GDM1 (cell line): ENCODE measurements at regions not wholly inside any gene's neighbourhood (a gene's known extent, or its start where the extent isn't known, plus 50 kb on each side); places are given as distances from the start of the nearest gene placed in this dataset.
"Not testable (repeated sequence)": the region's sequence is repeated elsewhere in the genome, so short reads cannot be mapped to it uniquely, and the experiment has no call there.

ENCODE experiments used
- DNase-seq: peaks from one replicate; lab custom pipeline; 2025; lab: John Stamatoyannopoulos, UW

GRCh38 chr19:28153123-28153522 is 1059.8 kb downstream of the UQCRFS1 start:
- DNase-seq = no peak

DNA sequence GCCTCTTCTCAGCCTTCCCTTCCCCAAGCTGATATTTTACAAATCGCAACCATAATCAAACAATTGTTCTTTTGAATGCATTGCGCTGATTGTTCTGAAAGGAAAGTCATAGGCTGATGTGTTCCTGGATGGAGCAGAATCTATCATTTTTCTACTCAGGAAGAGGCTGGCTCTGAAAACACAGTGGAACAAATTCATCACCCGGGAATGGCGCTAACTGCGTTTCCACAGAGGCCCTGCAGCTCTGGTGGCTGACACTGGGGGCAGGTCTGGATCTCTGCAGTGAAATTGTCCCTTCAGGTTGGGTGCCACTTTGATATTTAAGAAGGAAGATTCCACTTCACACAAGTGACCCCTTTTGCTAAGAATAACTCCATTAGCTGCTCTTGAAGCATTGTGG is 1060.8 kb downstream of the UQCRFS1 start:
- no peak for DNase-seq

- DNase-seq = no peak
These were observed 1062.8 kb downstream of the UQCRFS1 start for GRCh38 chr19:28150129-28150528.

GRCh38 chr19:28148554-28148953 is 1064.4 kb downstream of the UQCRFS1 start:
- no peak for DNase-seq

GRCh38 chr19:28142258-28142657 is 1070.7 kb downstream of the UQCRFS1 start:
- no peak for DNase-seq

DNA sequence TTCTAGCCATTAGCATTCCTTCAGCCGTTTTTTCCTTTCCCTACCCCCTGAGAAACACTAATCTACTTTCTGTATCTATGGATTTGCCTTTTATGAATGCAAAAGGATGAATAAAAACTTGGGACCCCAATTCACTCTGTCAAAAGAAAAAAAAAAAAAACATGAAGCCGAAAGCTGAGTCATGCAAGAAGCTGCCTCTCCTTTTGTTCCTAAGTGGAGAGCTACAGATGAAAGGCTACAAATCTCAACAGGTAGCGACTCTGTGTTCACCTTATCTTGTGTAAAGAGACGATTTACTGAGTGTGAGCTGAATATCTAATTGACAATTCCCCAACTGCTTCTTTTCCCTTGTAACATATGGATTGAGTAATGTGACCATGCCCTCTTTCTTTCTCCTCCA is 1072.8 kb downstream of the UQCRFS1 start:
- DNase-seq = no peak

DNA sequence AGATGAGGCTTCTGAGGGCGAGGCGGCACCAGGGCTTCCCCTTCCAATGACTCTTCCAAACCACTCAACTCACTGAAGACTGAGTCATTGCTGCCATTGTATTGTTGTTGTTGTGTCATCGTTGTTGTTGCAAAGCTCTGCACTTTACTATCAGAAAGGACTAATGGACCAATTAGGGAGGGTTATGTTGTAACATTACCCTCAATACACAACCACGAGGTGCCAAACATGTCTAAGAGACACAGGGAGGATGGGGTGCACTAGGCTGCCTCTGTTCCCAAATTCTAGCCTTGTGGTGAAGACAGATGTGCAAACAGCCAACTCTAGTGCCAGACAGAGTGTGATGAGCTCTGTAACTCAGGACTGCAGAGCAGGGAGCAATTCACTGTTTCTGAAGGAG is 1075.2 kb downstream of the UQCRFS1 start:
- DNase-seq = no peak

- DNase-seq = no peak
These were observed 1076.2 kb downstream of the UQCRFS1 start for GRCh38 chr19:28136796-28137195.

- DNase-seq = no peak
These were observed 1077.1 kb downstream of the UQCRFS1 start for GRCh38 chr19:28135825-28136224.

- no peak for DNase-seq
These were observed 1078.6 kb downstream of the UQCRFS1 start for GRCh38 chr19:28134311-28134710.

- DNase-seq = not testable (repeated sequence)
These were observed 1082.1 kb downstream of the UQCRFS1 start for GRCh38 chr19:28130881-28131280.

DNA sequence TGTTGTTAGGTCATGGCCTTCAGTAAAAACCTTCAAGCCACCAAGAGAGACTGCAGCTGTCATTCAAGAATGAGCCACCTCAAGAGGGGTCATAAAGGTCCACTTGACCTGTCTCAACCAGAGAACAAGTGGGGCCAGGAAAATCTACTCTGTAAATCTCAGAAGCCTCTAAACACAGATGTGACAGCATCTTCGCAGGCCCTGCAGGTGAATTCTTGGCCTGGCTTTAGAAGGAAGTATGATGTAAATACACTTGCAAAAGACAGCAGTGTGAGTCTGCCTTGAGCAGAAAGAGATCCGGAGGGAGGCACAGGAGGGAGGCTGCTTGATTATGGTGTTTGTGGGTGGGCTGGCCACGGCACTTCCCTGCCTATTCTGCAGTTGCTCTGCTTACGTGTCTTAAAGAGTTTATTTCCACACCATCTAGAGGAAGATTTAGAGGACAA is 1082.9 kb downstream of the UQCRFS1 start:
- DNase-seq = no peak

- no peak for DNase-seq
These were observed 1084.6 kb downstream of the UQCRFS1 start for GRCh38 chr19:28128341-28128740.

DNA sequence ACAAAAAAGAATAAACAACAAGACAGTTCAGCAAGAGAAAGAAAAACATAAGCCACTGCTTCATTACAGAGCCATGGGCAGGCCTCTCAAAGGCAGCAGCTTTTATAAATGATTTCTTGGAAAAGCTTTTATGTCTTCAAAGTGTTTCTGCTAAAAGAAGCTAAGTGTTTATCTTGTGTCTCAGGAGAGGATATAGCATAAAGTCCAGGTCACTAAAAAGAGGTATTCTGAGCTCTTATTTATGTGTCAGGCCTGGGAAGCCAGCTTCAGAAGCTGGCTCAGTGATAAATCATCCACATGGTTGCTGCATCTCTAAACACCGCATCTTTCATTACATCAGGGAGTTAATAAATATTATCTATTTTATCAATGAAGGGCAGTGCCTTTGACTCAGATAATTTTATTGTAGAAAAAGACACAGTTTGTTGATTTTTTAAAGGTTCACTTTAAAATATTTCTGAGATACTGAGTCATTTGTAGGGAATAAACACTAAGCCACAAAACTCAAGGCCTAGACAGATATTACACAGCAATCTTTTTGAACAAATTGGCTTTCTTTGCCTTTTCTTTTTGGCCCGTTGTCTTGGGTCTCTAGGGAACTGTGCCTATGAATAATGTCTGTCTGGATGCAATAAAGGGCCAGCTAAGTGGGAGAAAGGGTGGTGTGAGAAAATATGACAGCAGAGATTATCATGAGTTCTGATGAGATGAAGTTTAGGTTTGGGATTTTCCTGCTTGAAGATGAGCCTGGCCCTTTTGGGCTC is 1086.6 kb downstream of the UQCRFS1 start:
- no peak for DNase-seq

DNA sequence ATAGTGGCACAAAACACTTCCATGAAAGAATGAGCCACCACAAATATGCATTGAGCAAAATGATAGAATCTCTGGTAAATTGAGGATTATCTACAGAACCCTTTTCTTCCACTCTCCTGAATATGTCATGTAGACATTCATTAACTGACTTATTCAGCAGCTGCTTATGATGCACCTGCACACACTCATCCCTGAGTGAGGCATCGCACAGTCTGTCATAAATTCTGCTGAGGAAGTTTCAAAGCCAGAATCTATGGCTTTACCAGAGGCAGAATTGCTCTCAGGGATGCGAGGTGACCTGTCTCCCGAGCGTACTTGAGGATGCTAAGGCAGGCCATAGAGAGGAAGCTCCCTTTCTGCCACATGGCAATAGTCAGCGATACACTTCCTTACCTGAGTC is 1090.2 kb downstream of the UQCRFS1 start:
- no peak for DNase-seq

GRCh38 chr19:28118235-28118634 is 1094.7 kb downstream of the UQCRFS1 start:
- DNase-seq = no peak

DNA sequence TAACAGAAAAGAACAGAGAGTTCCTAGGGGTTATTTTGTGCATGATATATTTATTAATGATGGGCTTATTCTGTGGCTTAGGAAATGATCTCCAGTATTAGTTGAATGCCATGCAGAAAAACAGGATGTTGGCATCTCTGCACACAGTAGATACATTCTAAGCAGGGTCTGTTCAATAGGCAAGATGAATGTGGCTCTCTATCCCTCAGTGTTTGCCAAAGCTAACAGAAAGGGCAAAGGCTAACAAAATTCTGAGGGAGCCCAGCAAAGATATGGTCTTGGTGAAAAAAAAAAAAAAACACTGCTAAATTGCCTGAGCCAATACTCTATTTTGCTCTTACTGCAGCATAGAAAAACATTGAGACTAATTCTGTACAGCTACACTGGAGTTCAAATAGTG is 1095.8 kb downstream of the UQCRFS1 start:
- no peak for DNase-seq

GRCh38 chr19:28116379-28116778 is 1096.6 kb downstream of the UQCRFS1 start:
- DNase-seq = not testable (repeated sequence)

- DNase-seq = no peak
These were observed 1109.0 kb downstream of the UQCRFS1 start for GRCh38 chr19:28103921-28104320.

- DNase-seq = not testable (repeated sequence)
These were observed 1128.2 kb downstream of the UQCRFS1 start for GRCh38 chr19:28084659-28085157.

DNA sequence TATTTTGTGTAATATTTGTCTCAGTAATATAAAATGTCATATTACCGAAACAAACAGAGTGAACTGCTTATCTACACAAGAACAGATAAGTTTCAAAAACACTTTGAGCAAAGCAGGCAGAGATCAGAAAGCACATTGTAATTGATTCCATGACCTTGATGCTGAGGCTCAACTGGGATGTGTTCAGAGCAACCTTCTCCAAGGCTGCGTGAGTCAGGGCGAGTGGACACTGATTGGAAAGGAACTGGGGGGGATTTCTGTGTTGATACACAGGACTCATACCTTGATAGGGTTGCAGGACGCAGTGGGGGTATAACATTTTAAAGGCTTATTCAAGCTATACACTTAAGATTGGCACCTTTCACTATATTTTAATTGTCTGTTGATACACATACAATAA is 1136.3 kb downstream of the UQCRFS1 start:
- DNase-seq = no peak

DNA sequence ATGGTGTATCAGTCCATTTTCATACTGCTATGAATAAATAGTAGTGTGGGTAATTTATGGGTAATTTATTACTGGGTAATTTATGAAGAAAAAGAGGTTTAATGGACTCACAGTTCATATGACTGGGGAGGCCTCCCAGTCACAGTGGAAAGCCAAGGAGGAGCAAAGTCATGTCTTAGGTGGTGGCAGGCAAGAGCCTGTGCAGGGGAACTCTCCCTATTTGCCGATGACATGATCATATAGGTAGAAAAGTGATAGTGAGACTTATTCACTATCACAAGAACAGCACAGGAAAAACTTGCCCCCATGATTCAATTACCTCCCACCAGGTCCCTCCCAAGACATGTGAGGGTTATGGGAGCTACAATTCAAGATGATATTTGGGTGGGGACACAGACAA is 1137.7 kb downstream of the UQCRFS1 start:
- DNase-seq = no peak

DNA sequence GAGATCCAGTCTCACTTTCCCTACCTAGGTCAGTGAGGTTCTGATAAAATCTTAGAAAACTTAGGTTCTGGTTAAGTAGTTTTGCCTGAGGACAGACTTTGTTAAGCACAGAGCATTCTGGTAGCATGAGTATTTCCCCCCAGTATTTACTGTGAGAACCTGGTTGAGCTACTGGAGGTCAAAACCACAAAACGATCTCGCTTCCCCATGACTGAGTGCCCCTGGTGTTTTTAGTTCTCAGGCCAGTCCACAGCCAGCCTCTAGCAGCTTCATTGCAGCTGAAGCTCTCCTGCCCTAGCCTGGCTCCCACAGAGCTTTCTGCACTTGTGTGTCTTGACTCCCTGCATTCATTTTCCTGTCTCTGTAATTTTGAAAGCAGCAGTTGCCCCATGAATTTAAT is 1138.2 kb downstream of the UQCRFS1 start:
- DNase-seq = no peak

DNA sequence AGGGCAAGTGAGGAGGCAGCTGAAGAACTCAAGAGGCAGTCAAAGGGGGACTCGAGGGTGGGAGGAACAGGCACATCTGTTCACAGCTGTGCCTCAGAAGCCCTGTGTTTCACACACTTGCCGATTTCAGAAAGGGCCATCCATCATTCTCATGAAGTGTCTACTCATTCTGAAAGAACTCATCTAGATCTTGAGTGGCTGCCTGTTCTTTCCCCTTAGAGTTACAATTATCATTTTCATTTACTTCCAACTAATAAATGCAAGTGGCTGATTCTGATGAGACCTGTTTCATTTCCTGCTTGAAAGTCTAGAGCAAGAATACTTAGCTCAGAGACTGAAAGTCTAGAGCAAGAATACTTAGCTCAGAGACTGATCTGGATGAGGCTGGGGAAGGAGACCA is 1145.1 kb downstream of the UQCRFS1 start:
- no peak for DNase-seq
